HepG2 (cell line): ENCODE measurements at regions not wholly inside any gene's neighbourhood (a gene's known extent, or its start where the extent isn't known, plus 50 kb on each side); places are given as distances from the start of the nearest gene placed in this dataset.
A peak's percentile ranks its signal among the peaks of the same experiment; 100 is the strongest.

Source experiments
- BCL6 ChIP-seq: IDR thresholded peaks from 2 replicates; pipeline ENCODE4 v1.6.1; 2016; ENCODE audit warnings: missing genetic modification reagents, missing compliant biosample characterization
- CEBPB ChIP-seq: IDR thresholded peaks from 2 replicates; pipeline ENCODE4 v1.6.1; 2011; ENCODE audit warnings: low read depth, low read length, improper control_type of control experiment, borderline replicate concordance
- EP300 ChIP-seq, 3 experiments: sonication (generic) in 1 of 3; formaldehyde crosslinking in 1 of 3; IDR thresholded peaks; 2 replicates each; pipeline versions ENCODE4 v1.5.1 to v1.6.1; 2011 to 2020; ENCODE audit warnings: low read depth in 2 of 3, low read length in 2 of 3, borderline replicate concordance in 1 of 3, improper control_type of control experiment in 1 of 3, mild to moderate bottlenecking in 1 of 3, missing genetic modification reagents in 1 of 3, moderate library complexity in 1 of 3
- HNF1A ChIP-seq, 2 experiments: sonication (generic) in 1 of 2; formaldehyde crosslinking in 1 of 2; IDR thresholded peaks; 2 replicates each; pipeline versions ENCODE4 v1.4.0 to v1.6.1; 2016 to 2020; ENCODE audit warnings: borderline replicate concordance in 1 of 2, low read depth in 1 of 2, mild to moderate bottlenecking in 1 of 2, missing genetic modification reagents in 1 of 2
- HNF4G ChIP-seq, 2 experiments: sonication (generic) in 1 of 2; formaldehyde crosslinking in 1 of 2; IDR thresholded peaks; 2 replicates each; pipeline versions ENCODE4 v1.4.0 to v1.6.1; 2011 to 2020; ENCODE audit warnings: borderline replicate concordance in 2 of 2, low read depth in 2 of 2, mild to moderate bottlenecking in 2 of 2, low read length in 1 of 2, missing genetic modification reagents in 1 of 2, moderate library complexity in 1 of 2
- IRF9 ChIP-seq: sonication (generic); formaldehyde crosslinking; IDR thresholded peaks from 2 replicates; pipeline ENCODE4 v1.8.0; 2022; ENCODE audit warnings: missing genetic modification reagents, mild to moderate bottlenecking, borderline replicate concordance
- MTERF4 ChIP-seq: sonication (generic); formaldehyde crosslinking; IDR thresholded peaks from 2 replicates; pipeline ENCODE4 v1.8.0; 2023; ENCODE audit warnings: mild to moderate bottlenecking, missing genetic modification reagents
- NR2C2 ChIP-seq: sonication (generic); formaldehyde crosslinking; IDR thresholded peaks from 2 replicates; pipeline ENCODE4 v1.4.0; 2020; ENCODE audit warnings: missing genetic modification reagents, mild to moderate bottlenecking, moderate library complexity, borderline replicate concordance
- NR2F1 ChIP-seq, 2 experiments: fragments of 450-650 bp in 1 of 2; formaldehyde crosslinking in 1 of 2; IDR thresholded peaks; 2 replicates each; pipeline versions ENCODE4 v1.5.0 to v1.6.1; 2016 to 2020; ENCODE audit warnings: mild to moderate bottlenecking in 1 of 2, missing compliant biosample characterization in 1 of 2, missing genetic modification reagents in 1 of 2, moderate library complexity in 1 of 2
- PAF1 ChIP-seq: IDR thresholded peaks from 2 replicates; pipeline ENCODE4 v1.6.1; 2016; ENCODE audit warnings: missing genetic modification reagents, missing compliant biosample characterization
- SALL1 ChIP-seq: sonication (generic); formaldehyde crosslinking; IDR thresholded peaks from 2 replicates; pipeline ENCODE4 v1.8.0; 2022; ENCODE audit warnings: mild to moderate bottlenecking, missing genetic modification reagents
- SAP130 ChIP-seq: IDR thresholded peaks from 2 replicates; pipeline ENCODE4 v1.6.1; 2016; ENCODE audit warnings: low read depth
- TEAD3 ChIP-seq: optimal IDR thresholded peaks from 2 replicates; pipeline ENCODE3; 2016; ENCODE audit warnings: borderline replicate concordance
- ZBTB20 ChIP-seq: sonication (generic); formaldehyde crosslinking; IDR thresholded peaks from 2 replicates; pipeline ENCODE4 v1.8.1; 2023; ENCODE audit warnings: missing genetic modification reagents, low read depth, mild to moderate bottlenecking, borderline replicate concordance
- ZNF18 ChIP-seq: sonication (generic); formaldehyde crosslinking; IDR thresholded peaks from 2 replicates; pipeline ENCODE4 v1.8.0; 2022; ENCODE audit warnings: mild to moderate bottlenecking, missing genetic modification reagents; ENCODE audit not compliant: insufficient replicate concordance
- ZNF513 ChIP-seq: sonication (generic); formaldehyde crosslinking; conservative IDR thresholded peaks from 2 replicates; pipeline ENCODE4 v1.5.0; 2020; ENCODE audit warnings: missing genetic modification reagents
- ZNF7 ChIP-seq: IDR thresholded peaks from 2 replicates; pipeline ENCODE4 v1.6.1; 2016; ENCODE audit warnings: missing biosample characterization, missing genetic modification reagents
- ZNF720 ChIP-seq: sonication (generic); formaldehyde crosslinking; IDR thresholded peaks from 2 replicates; pipeline ENCODE4 v1.4.0; 2020; ENCODE audit warnings: missing genetic modification reagents
- ZNF879 ChIP-seq: sonication (generic); formaldehyde crosslinking; IDR thresholded peaks from 2 replicates; pipeline ENCODE4 v1.8.1; 2023; ENCODE audit warnings: missing genetic modification reagents

DNA sequence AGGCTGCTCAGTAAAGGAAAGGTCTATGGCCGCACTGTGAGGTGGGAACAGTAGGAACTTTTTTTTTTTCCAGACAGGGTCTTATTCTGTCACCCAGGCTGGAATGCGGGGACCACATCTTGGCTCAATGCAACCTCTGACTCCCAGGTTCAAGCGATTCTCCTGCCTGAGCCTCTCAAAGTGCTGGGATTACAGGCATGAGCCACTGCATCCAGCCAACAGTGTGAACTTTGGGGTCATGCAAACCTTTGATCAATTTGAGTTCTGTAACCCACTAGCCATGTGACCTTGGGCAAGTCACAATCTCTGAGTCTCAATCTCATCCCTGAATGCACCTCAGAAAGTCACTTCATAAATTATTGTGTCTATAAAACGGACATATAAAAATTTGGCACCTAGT lies 286.8 kb upstream of the CTNNB1 start (continued):
- TF ChIP-seq ZNF18 (CRISPR knock-in tag) (no peak), CEBPB (no peak), HNF1A (IDR thresholded peaks at IDR 0.05; ENCODE audit: low read depth) (0 out of 2 replicates have a peak, but pooled peaks have one; percentile 40), HNF1A (CRISPR knock-in tag; IDR thresholded peaks at IDR 0.05; ENCODE audit: borderline replicate concordance) (no peak), TEAD3 (peak; percentile 40), EP300 (IDR thresholded peaks at IDR 0.05; ENCODE audit: low read depth in 2 of 2, low read length in 2 of 2) (peak in 1 of 2 experiments; percentile 52; a peak in 1 of 4 replicates), EP300 (CRISPR knock-in tag; IDR thresholded peaks at IDR 0.05; ENCODE audit: borderline replicate concordance) (no peak), PAF1 (CRISPR knock-in tag) (no peak), NR2C2 (0 out of 2 replicates have a peak, but pooled peaks have one; percentile 28), BCL6 (CRISPR knock-in tag) (0 out of 2 replicates have a peak, but pooled peaks have one; percentile 30), SALL1 (CRISPR knock-in tag) (peak; percentile 65), ZBTB20 (CRISPR knock-in tag) (no peak), SAP130 (CRISPR knock-in tag) (peak; percentile 26; the same call in 1 of the 2 replicates), ZNF720 (CRISPR knock-in tag) (no peak), ZNF7 (no peak), HNF4G (IDR thresholded peaks at IDR 0.05; ENCODE audit: borderline replicate concordance, low read depth, low read length) (peak; percentile 57), HNF4G (CRISPR knock-in tag; IDR thresholded peaks at IDR 0.05; ENCODE audit: borderline replicate concordance, low read depth) (no peak), ZNF513 (CRISPR knock-in tag) (no peak), IRF9 (CRISPR knock-in tag) (no peak), ZNF879 (CRISPR knock-in tag) (no peak), MTERF4 (CRISPR knock-in tag) (no peak), NR2F1 (CRISPR knock-in tag; IDR thresholded peaks at IDR 0.05) (peak; percentile 56 to 75)
